HG02571 (cell line): ENCODE measurements at regions not wholly inside any gene's neighbourhood (a gene's known extent, or its start where the extent isn't known, plus 50 kb on each side); places are given as distances from the start of the nearest gene placed in this dataset.

ENCODE experiments used
- ATAC-seq: cut with Tn5 transposase; IDR thresholded peaks from one replicate; pipeline ENCODE4 v1.9.1; 2021; ENCODE audit warnings: mild to moderate bottlenecking, moderate library complexity; ENCODE audit not compliant: unreplicated experiment

GRCh38 chr17:73723317-73723716, 79.1 kb upstream of the SDK2 start:
- ATAC-seq: no peak

GRCh38 chr17:73724341-73724740, 80.1 kb upstream of the SDK2 start:
- no peak for ATAC-seq

GRCh38 chr17:73724990-73725389, 80.7 kb upstream of the SDK2 start:
- ATAC-seq: no peak

GRCh38 chr17:73725794-73726515, 81.7 kb upstream of the SDK2 start:
- ATAC-seq: no peak

- ATAC-seq: no peak
Measured at GRCh38 chr17:73727941-73728340, 83.7 kb upstream of the SDK2 start.

GRCh38 chr17:73729101-73729500, 84.9 kb upstream of the SDK2 start:
- no peak for ATAC-seq

- no peak for ATAC-seq
Measured at GRCh38 chr17:73731733-73732132, 87.5 kb upstream of the SDK2 start.

- no peak for ATAC-seq
Measured at GRCh38 chr17:73733517-73733916, 89.3 kb upstream of the SDK2 start.

- ATAC-seq: no peak
Measured at GRCh38 chr17:73735245-73735644, 91.0 kb upstream of the SDK2 start.

GRCh38 chr17:73738751-73739575, 94.7 kb upstream of the SDK2 start:
- no peak for ATAC-seq

GRCh38 chr17:73740370-73740769, 96.1 kb upstream of the SDK2 start:
- no peak for ATAC-seq

- ATAC-seq: no peak
Measured at GRCh38 chr17:73742948-73743381, 98.7 kb upstream of the SDK2 start.

GRCh38 chr17:73743518-73744201, 99.4 kb upstream of the SDK2 start:
- no peak for ATAC-seq

- no peak for ATAC-seq
Measured at GRCh38 chr17:73744411-73744810, 100.2 kb upstream of the SDK2 start.

GRCh38 chr17:73746314-73747073, 102.2 kb upstream of the SDK2 start:
- no peak for ATAC-seq

- no peak for ATAC-seq
Measured at GRCh38 chr17:73747221-73748002, 103.2 kb upstream of the SDK2 start.

- no peak for ATAC-seq
Measured at GRCh38 chr17:73748508-73748907, 104.3 kb upstream of the SDK2 start.

GRCh38 chr17:73749337-73749823, 105.1 kb upstream of the SDK2 start:
- ATAC-seq: no peak

- ATAC-seq: no peak
Measured at GRCh38 chr17:73749928-73750605, 105.8 kb upstream of the SDK2 start.
